A673 (cell line): ENCODE measurements at regions not wholly inside any gene's neighbourhood (a gene's known extent, or its start where the extent isn't known, plus 50 kb on each side); places are given as distances from the start of the nearest gene placed in this dataset.

Source experiments
- BruUV-seq: library from RNA; stranded (reverse); fragments of 400-500 nt; replicated peaks from 2 replicates; lab custom pipeline; 2021; lab: Mats Ljungman, UMichigan
- CTCF ChIA-PET: fragments of 300-600 bp; sonication (Branson Sonifier 250); formaldehyde crosslinking; loops from one replicate; lab custom pipeline; 2022; ENCODE audit warnings: antibody characterized with exemption; lab: Charles Lee
- POLR2A ChIA-PET: fragments of 300-600 bp; sonication (Branson Sonifier 250); formaldehyde crosslinking; loops from one replicate; lab custom pipeline; 2022; ENCODE audit warnings: antibody characterized with exemption; ENCODE audit not compliant: low non-redundant PET; lab: Charles Lee
- DNase-seq: peaks from one replicate; pipeline ENCODE4 v3.0.0-alpha.2; 2015; ENCODE audit warnings: low spot score
- H3K27ac ChIP-seq: fragments of 200-600 bp; sonication (generic); 2 replicates; pipeline ENCODE4 v1.5.1; 2016; ENCODE audit warnings: mixed run types, low read depth, mild to moderate bottlenecking, mixed read lengths, antibody characterized with exemption, low read length; ENCODE audit not compliant: poor library complexity, severe bottlenecking
- H3K27me3 ChIP-seq: fragments of 200-600 bp; sonication (generic); replicated peaks from 2 replicates; pipeline ENCODE4 v1.6.1; 2017; ENCODE audit warnings: mixed run types, low read depth, mild to moderate bottlenecking, mixed read lengths, antibody characterized with exemption, low read length; ENCODE audit not compliant: insufficient read depth, poor library complexity
- H3K36me3 ChIP-seq: fragments of 200-600 bp; sonication (generic); 2 replicates; pipeline ENCODE4 v1.6.1; 2016; ENCODE audit warnings: mixed run types, mild to moderate bottlenecking, mixed read lengths, antibody characterized with exemption, low read length; ENCODE audit not compliant: insufficient read depth, poor library complexity, severe bottlenecking
- H3K4me1 ChIP-seq: fragments of 200-600 bp; sonication (generic); 2 replicates; pipeline ENCODE4 v1.6.1; 2017; ENCODE audit warnings: mixed run types, mild to moderate bottlenecking, mixed read lengths, antibody characterized with exemption, low read length; ENCODE audit not compliant: insufficient read depth, poor library complexity, severe bottlenecking
- H3K4me3 ChIP-seq: fragments of 200-600 bp; sonication (generic); 2 replicates; pipeline ENCODE4 v1.5.1; 2016; ENCODE audit warnings: low read depth, mixed run types, mild to moderate bottlenecking, mixed read lengths, low read length; ENCODE audit not compliant: poor library complexity, severe bottlenecking
- H3K9me3 ChIP-seq: fragments of 200-600 bp; sonication (generic); 2 replicates; pipeline ENCODE4 v1.6.1; 2016; ENCODE audit warnings: mixed run types, low read depth, mild to moderate bottlenecking, mixed read lengths, antibody characterized with exemption, low read length; ENCODE audit not compliant: poor library complexity, severe bottlenecking
- CTCF ChIP-seq: fragments of 300-800, 200-600 bp; sonication (generic); conservative IDR thresholded peaks from 2 replicates; pipeline ENCODE4 v1.5.1; 2017; ENCODE audit warnings: low read depth, mild to moderate bottlenecking, antibody characterized with exemption, low read length, moderate library complexity, mixed read lengths
- EZH2 ChIP-seq: fragments of 200-600 bp; sonication (generic); IDR thresholded peaks from 2 replicates; pipeline ENCODE4 v1.6.1; 2017; ENCODE audit warnings: borderline replicate concordance, low read depth, mild to moderate bottlenecking, mixed read lengths, antibody characterized with exemption, low read length; ENCODE audit not compliant: poor library complexity, severe bottlenecking
- intact Hi-C: fragments of 100-400 bp; cut with micrococcal nuclease; formaldehyde crosslinking; loops from one replicate; pipeline ENCODE4 v1.10.0; 2022; ENCODE audit not compliant: unreplicated experiment

DNA sequence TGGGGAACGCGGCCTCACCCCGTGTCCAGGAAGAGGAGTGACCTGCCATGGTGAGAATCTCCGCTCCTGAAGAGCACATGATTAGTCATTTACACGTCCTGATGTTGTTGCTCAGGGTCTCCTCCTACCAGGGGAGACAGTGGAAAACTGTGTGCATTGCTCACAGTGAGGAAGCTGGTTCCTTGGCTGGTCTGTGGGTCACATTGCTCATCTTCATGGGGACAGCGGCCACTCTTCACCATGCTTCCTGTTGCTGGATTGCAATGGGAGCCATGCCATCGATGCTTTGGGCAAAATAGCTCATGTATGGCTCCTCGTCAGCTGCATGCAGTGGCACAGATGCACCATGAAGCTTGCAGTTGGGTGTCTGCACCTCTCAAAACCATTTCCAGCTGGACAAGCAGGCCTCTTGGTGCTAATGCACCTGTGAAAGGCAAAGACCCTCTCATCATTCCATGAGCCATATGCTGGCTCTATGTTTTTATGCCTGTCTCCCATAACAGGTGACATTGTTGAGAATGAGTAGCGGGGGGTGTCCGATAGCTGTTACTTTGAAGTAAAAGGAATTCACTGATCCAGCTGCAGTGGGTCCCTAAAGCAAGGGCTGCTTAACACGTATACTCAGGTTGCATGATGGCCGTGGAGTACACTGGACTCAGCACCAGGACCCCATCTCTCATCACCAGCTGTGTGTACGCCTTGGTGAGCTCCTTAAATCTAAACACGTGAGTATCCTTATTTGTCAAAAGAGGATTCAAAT is 135.0 kb upstream of the ALKAL2 start:
- no peaks in the 10 kb centered on the region for H3K36me3 ChIP-seq
- no peaks in the 10 kb centered on the region for H3K27me3 ChIP-seq
- no TSS peak for BruUV-seq
- H3K9me3 ChIP-seq, result no peaks in the 10 kb centered on the region
- H3K27ac ChIP-seq, result no peak overlapping the region
- CTCF ChIA-PET, result no interaction called here
- no peaks in the 10 kb centered on the region for H3K4me1 ChIP-seq
- TF ChIP-seq EZH2 (no peak), CTCF (no peak)
- POLR2A ChIA-PET, result no interaction called here
- DNase-seq, result no peak
- intact Hi-C loops, result no loop called here
- H3K4me3 ChIP-seq, result no peak overlapping the region

GRCh38 chr2:421406-421805 is 133.5 kb upstream of the ALKAL2 start:
- intact Hi-C loops, result no loop called here
- TF ChIP-seq EZH2 (no peak), CTCF (no peak)
- CTCF ChIA-PET, result no interaction called here
- no TSS peak for BruUV-seq
- no peak overlapping the region for H3K4me3 ChIP-seq
- no peaks in the 10 kb centered on the region for H3K9me3 ChIP-seq
- DNase-seq, result no peak
- no peak overlapping the region for H3K27ac ChIP-seq
- POLR2A ChIA-PET, result no interaction called here
- no peaks in the 10 kb centered on the region for H3K36me3 ChIP-seq
- no peaks in the 10 kb centered on the region for H3K4me1 ChIP-seq
- no peaks in the 10 kb centered on the region for H3K27me3 ChIP-seq

- H3K36me3 ChIP-seq, result no peaks in the 10 kb centered on the region
- no peak overlapping the region for H3K27ac ChIP-seq
- H3K9me3 ChIP-seq, result no peaks in the 10 kb centered on the region
- no peaks in the 10 kb centered on the region for H3K4me1 ChIP-seq
- CTCF ChIA-PET, result no interaction called here
- no peaks in the 10 kb centered on the region for H3K27me3 ChIP-seq
- no TSS peak for BruUV-seq
- DNase-seq, result no peak
- POLR2A ChIA-PET, result no interaction called here
- intact Hi-C loops, result no loop called here
- no peak for TF ChIP-seq EZH2
- no peak for TF ChIP-seq CTCF
- H3K4me3 ChIP-seq, result no peak overlapping the region
Measured at GRCh38 chr2:419687-420317, 131.9 kb upstream of the ALKAL2 start.
